Stimulated activated naive B cell treated with anti-CD40 and anti-IgM and Interleukin-4, amounts not matched to agents 10 μg/mL and 1 μg/mL and 100 μg/mL, for 72 hours (primary cell): ENCODE measurements at regions not wholly inside any gene's neighbourhood (a gene's known extent, or its start where the extent isn't known, plus 50 kb on each side); places are given as distances from the start of the nearest gene placed in this dataset.

Source experiments
- ATAC-seq, 2 donors: fragments of 150-1000 bp; cut with Tn5 transposase; replicated peaks; 2 replicates each; pipeline ENCODE4 v1.10.0; 2021; ENCODE audit warnings: moderate library complexity in 1 of 2
- DNase-seq: peaks from one replicate; pipeline ENCODE4 v3.0.0; 2021
- H3K27ac Mint-ChIP-seq: one replicate; pipeline ENCODE4 v1.8.0; 2022; ENCODE audit warnings: mild to moderate bottlenecking, mixed read lengths
- H3K27me3 Mint-ChIP-seq, 2 donors: one replicate each; pipeline ENCODE4 v1.8.0; 2022; ENCODE audit warnings: mixed read lengths in 2 of 2
- H3K36me3 Mint-ChIP-seq, 2 donors: one replicate each; pipeline ENCODE4 v1.8.0; 2022; ENCODE audit warnings: mixed read lengths in 2 of 2, mild to moderate bottlenecking in 1 of 2
- H3K4me1 Mint-ChIP-seq, 2 donors: one replicate each; pipeline ENCODE4 v1.8.0; 2022; ENCODE audit warnings: mixed read lengths in 2 of 2, mild to moderate bottlenecking in 1 of 2
- H3K4me3 Mint-ChIP-seq, 2 donors: one replicate each; pipeline ENCODE4 v1.8.0; 2022; ENCODE audit warnings: mild to moderate bottlenecking in 2 of 2, mixed read lengths in 2 of 2, moderate library complexity in 1 of 2
- H3K9me3 Mint-ChIP-seq, 2 donors: one replicate each; pipeline ENCODE4 v1.8.0; 2022; ENCODE audit warnings: mixed read lengths in 2 of 2, mild to moderate bottlenecking in 1 of 2

- ATAC-seq (no peak), DNase-seq (no peak)
- no peak overlapping the region for H3K27ac Mint-ChIP-seq
- peaks cover 0 to 4% of the 10 kb centered on the region in 2 donors for H3K9me3 Mint-ChIP-seq
- H3K4me1 Mint-ChIP-seq: no peaks in the 10 kb centered on the region
- H3K27me3 Mint-ChIP-seq: no peaks in the 10 kb centered on the region
- no peak overlapping the region for H3K4me3 Mint-ChIP-seq
- H3K36me3 Mint-ChIP-seq: no peaks in the 10 kb centered on the region
These were observed 204.2 kb downstream of the CHRM3 start for GRCh38 chr1:239590556-239590955.

- DNase-seq (no peak), ATAC-seq (no peak)
- Mint-ChIP-seq H3K36me3 (no peaks in the 10 kb centered on the region), H3K27ac (no peak overlapping the region), H3K27me3 (no peaks in the 10 kb centered on the region), H3K9me3 (peaks cover 0 to 4% of the 10 kb centered on the region in 2 donors), H3K4me3 (no peak overlapping the region), H3K4me1 (no peaks in the 10 kb centered on the region)
These were observed 207.2 kb downstream of the CHRM3 start for GRCh38 chr1:239593527-239593926.

GRCh38 chr1:239600588-239600987, 214.2 kb downstream of the CHRM3 start:
- no peaks in the 10 kb centered on the region for H3K4me1 Mint-ChIP-seq
- ATAC-seq (no peak), DNase-seq (no peak)
- no peaks in the 10 kb centered on the region for H3K27me3 Mint-ChIP-seq
- H3K36me3 Mint-ChIP-seq: no peaks in the 10 kb centered on the region
- no peak overlapping the region for H3K4me3 Mint-ChIP-seq
- no peak overlapping the region for H3K27ac Mint-ChIP-seq
- peaks cover 5 to 8% of the 10 kb centered on the region in 2 donors for H3K9me3 Mint-ChIP-seq

- Mint-ChIP-seq H3K36me3 (no peaks in the 10 kb centered on the region), H3K4me3 (no peak overlapping the region), H3K27me3 (no peaks in the 10 kb centered on the region), H3K4me1 (no peaks in the 10 kb centered on the region), H3K27ac (no peak overlapping the region), H3K9me3 (peaks cover 5 to 8% of the 10 kb centered on the region in 2 donors)
- DNase-seq (no peak), ATAC-seq (no peak)
These were observed 214.7 kb downstream of the CHRM3 start for GRCh38 chr1:239601108-239601507.

DNA sequence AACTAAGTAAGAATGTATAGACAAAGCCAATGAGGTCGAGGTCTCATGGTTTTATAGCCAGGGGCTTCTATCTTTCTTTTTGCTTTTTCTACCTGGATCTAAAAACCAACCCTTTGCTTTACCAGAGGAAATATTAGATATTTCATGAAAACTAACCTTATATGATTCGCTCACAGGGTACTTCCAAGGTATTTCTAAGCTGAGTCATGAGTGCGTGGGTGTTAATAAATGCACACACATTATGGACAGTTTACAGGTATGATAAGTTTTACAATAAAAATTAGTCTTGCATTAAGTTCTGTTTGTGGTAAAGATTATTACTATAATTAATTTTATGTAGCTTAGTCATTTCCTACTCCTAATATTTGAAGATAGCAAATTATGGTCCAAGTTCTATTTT, 217.2 kb downstream of the CHRM3 start:
- H3K27ac Mint-ChIP-seq: no peak overlapping the region
- ATAC-seq (no peak), DNase-seq (no peak)
- peaks cover 5 to 8% of the 10 kb centered on the region in 2 donors for H3K9me3 Mint-ChIP-seq
- no peaks in the 10 kb centered on the region for H3K4me1 Mint-ChIP-seq
- no peaks in the 10 kb centered on the region for H3K27me3 Mint-ChIP-seq
- no peak overlapping the region for H3K4me3 Mint-ChIP-seq
- H3K36me3 Mint-ChIP-seq: no peaks in the 10 kb centered on the region

DNA sequence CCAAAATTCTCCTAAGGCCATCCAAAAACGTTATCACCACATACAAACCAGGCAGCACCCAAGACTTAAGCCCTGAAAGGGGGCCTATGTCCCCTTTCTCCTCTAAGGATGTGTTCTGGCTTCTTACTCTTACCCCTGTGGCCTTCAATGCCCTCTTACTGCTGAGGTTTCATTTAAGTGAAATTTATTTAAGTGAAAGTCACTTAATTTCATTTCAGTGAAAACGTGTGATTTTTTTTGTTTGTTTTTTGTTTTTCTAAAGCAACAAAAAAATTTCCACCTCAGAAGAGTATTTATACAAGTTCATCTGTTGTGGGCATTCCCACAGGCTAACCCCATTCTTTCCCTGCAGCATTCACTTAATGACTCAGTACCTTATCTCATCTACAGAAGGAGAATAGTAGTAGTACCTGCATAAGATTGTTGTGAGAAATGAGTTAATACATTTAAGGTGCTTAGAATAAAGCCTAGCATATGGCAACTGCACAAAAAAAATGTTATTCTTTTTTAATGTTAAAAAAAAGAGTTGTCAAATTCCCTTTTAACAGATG, 220.6 kb downstream of the CHRM3 start:
- H3K4me3 Mint-ChIP-seq: no peak overlapping the region
- no peaks in the 10 kb centered on the region for H3K36me3 Mint-ChIP-seq
- no peaks in the 10 kb centered on the region for H3K27me3 Mint-ChIP-seq
- ATAC-seq (no peak), DNase-seq (no peak)
- no peaks in the 10 kb centered on the region for H3K9me3 Mint-ChIP-seq
- H3K27ac Mint-ChIP-seq: no peak overlapping the region
- no peaks in the 10 kb centered on the region for H3K4me1 Mint-ChIP-seq

- ATAC-seq (no peak), DNase-seq (no peak)
- H3K36me3 Mint-ChIP-seq: no peaks in the 10 kb centered on the region
- no peaks in the 10 kb centered on the region for H3K9me3 Mint-ChIP-seq
- no peak overlapping the region for H3K4me3 Mint-ChIP-seq
- no peaks in the 10 kb centered on the region for H3K4me1 Mint-ChIP-seq
- no peak overlapping the region for H3K27ac Mint-ChIP-seq
- H3K27me3 Mint-ChIP-seq: no peaks in the 10 kb centered on the region
These were observed 222.1 kb downstream of the CHRM3 start for GRCh38 chr1:239608469-239608868.

DNA sequence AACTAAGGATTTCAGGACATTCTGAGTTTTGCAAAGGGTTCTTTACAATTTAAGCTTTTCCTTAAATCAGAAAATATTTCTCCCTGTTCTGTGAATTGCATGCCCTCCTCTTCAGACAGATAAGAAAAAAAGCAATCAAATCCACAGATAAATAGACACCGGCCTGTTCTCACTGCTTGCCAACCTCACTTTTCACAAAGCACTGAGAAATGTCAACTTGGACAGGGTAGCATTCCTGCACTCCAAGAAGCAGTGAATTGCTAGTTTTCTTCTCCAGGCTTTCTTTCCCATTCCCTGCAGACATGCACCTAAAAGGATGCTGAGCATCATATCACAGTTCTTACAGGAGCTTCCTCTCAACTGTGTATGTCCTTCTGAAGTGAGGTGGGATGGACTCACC, 226.0 kb downstream of the CHRM3 start:
- DNase-seq (no peak), ATAC-seq (no peak)
- no peak overlapping the region for H3K4me3 Mint-ChIP-seq
- H3K9me3 Mint-ChIP-seq: no peaks in the 10 kb centered on the region
- H3K27me3 Mint-ChIP-seq: no peaks in the 10 kb centered on the region
- no peaks in the 10 kb centered on the region for H3K4me1 Mint-ChIP-seq
- no peak overlapping the region for H3K27ac Mint-ChIP-seq
- no peaks in the 10 kb centered on the region for H3K36me3 Mint-ChIP-seq

- ATAC-seq (no peak), DNase-seq (no peak)
- no peak overlapping the region for H3K4me3 Mint-ChIP-seq
- H3K4me1 Mint-ChIP-seq: no peaks in the 10 kb centered on the region
- H3K9me3 Mint-ChIP-seq: peaks cover 0 to 1% of the 10 kb centered on the region in 2 donors
- H3K27me3 Mint-ChIP-seq: no peaks in the 10 kb centered on the region
- no peaks in the 10 kb centered on the region for H3K36me3 Mint-ChIP-seq
- no peak overlapping the region for H3K27ac Mint-ChIP-seq
These were observed 230.3 kb downstream of the CHRM3 start for GRCh38 chr1:239616673-239617072.

GRCh38 chr1:239617259-239617658, 230.9 kb downstream of the CHRM3 start:
- Mint-ChIP-seq H3K27me3 (no peaks in the 10 kb centered on the region), H3K9me3 (peaks cover 2% of the 10 kb centered on the region in 2 donors), H3K4me3 (no peak overlapping the region), H3K36me3 (no peaks in the 10 kb centered on the region), H3K4me1 (no peaks in the 10 kb centered on the region), H3K27ac (no peak overlapping the region)
- no peak for DNase-seq
- ATAC-seq: no peak

- peaks cover 4 to 6% of the 10 kb centered on the region in 2 donors for H3K9me3 Mint-ChIP-seq
- no peaks in the 10 kb centered on the region for H3K36me3 Mint-ChIP-seq
- H3K27me3 Mint-ChIP-seq: no peaks in the 10 kb centered on the region
- no peaks in the 10 kb centered on the region for H3K4me1 Mint-ChIP-seq
- no peak overlapping the region for H3K27ac Mint-ChIP-seq
- ATAC-seq (no peak), DNase-seq (no peak)
- H3K4me3 Mint-ChIP-seq: no peak overlapping the region
These were observed 231.4 kb downstream of the CHRM3 start for GRCh38 chr1:239617731-239618130.

DNA sequence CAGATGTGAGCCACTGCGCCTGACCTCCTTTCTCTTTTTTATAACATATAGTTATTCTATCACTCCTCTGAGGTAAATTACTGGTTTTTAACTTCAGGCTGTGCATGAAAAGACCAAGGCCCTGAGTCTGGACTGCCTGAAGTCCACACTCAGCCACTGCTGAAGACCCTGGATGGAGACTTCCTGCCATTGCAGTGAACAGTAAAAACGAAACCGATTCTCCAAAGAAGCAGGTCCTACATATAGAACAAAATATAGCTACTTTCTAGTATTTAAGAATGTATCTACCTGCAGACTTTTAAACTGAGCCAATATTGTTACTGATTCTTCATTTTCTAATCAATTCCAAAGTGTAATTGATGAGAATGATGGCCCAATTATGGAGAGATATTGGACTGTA, 232.8 kb downstream of the CHRM3 start:
- no peak overlapping the region for H3K4me3 Mint-ChIP-seq
- no peaks in the 10 kb centered on the region for H3K27me3 Mint-ChIP-seq
- no peaks in the 10 kb centered on the region for H3K36me3 Mint-ChIP-seq
- no peaks in the 10 kb centered on the region for H3K4me1 Mint-ChIP-seq
- DNase-seq (no peak), ATAC-seq (no peak)
- H3K9me3 Mint-ChIP-seq: peaks cover 4 to 6% of the 10 kb centered on the region in 2 donors
- H3K27ac Mint-ChIP-seq: no peak overlapping the region

GRCh38 chr1:239630767-239631166, 244.4 kb downstream of the CHRM3 start:
- H3K27ac Mint-ChIP-seq: no peak overlapping the region
- no peaks in the 10 kb centered on the region for H3K27me3 Mint-ChIP-seq
- H3K36me3 Mint-ChIP-seq: no peaks in the 10 kb centered on the region
- no peak for DNase-seq
- peaks cover 0 to 1% of the 10 kb centered on the region in 2 donors for H3K9me3 Mint-ChIP-seq
- no peaks in the 10 kb centered on the region for H3K4me1 Mint-ChIP-seq
- no peak overlapping the region for H3K4me3 Mint-ChIP-seq
- ATAC-seq: no peak

DNA sequence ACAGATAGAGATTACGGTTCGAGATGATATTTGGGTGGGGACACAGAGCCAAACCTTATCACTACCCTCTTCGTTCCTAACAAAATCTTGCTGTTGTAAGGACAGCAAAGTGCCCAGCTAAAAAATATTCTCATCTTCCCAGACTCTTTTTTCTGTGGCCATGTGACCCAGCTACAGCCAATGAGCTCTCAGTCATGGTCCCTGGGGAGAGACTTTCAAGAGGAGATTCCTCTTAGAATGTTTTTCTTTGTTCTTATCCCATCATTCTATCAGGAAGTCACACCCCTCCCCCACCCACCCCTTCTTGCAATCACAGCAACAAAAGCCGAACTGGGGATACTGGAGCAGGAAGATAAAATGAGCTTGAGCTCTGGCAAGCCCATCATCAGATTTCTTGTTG, 247.1 kb downstream of the CHRM3 start:
- no peaks in the 10 kb centered on the region for H3K27me3 Mint-ChIP-seq
- no peak for DNase-seq
- H3K4me1 Mint-ChIP-seq: no peaks in the 10 kb centered on the region
- H3K36me3 Mint-ChIP-seq: no peaks in the 10 kb centered on the region
- no peak for ATAC-seq
- no peak overlapping the region for H3K4me3 Mint-ChIP-seq
- no peak overlapping the region for H3K27ac Mint-ChIP-seq
- H3K9me3 Mint-ChIP-seq: peaks cover 0 to 1% of the 10 kb centered on the region in 2 donors

GRCh38 chr1:239635276-239635675, 248.9 kb downstream of the CHRM3 start:
- Mint-ChIP-seq H3K27me3 (no peaks in the 10 kb centered on the region), H3K4me3 (no peak overlapping the region), H3K9me3 (peaks cover 0 to 1% of the 10 kb centered on the region in 2 donors), H3K4me1 (no peaks in the 10 kb centered on the region), H3K27ac (no peak overlapping the region), H3K36me3 (no peaks in the 10 kb centered on the region)
- DNase-seq (no peak), ATAC-seq (no peak)

- Mint-ChIP-seq H3K36me3 (no peaks in the 10 kb centered on the region), H3K4me3 (no peak overlapping the region), H3K4me1 (no peaks in the 10 kb centered on the region), H3K9me3 (peaks cover 0 to 1% of the 10 kb centered on the region in 2 donors), H3K27ac (no peak overlapping the region), H3K27me3 (no peaks in the 10 kb centered on the region)
- no peak for ATAC-seq
- no peak for DNase-seq
These were observed 250.0 kb downstream of the CHRM3 start for GRCh38 chr1:239636347-239636746.
